HepG2 (cell line): ENCODE measurements at regions not wholly inside any gene's neighbourhood (a gene's known extent, or its start where the extent isn't known, plus 50 kb on each side); places are given as distances from the start of the nearest gene placed in this dataset.

Experiments
- NAIF1 ChIP-seq: sonication (generic); formaldehyde crosslinking; IDR thresholded peaks from 2 replicates; pipeline ENCODE4 v1.5.0; 2020; ENCODE audit warnings: mild to moderate bottlenecking, missing genetic modification reagents, borderline replicate concordance
- PRDM15 ChIP-seq: sonication (generic); formaldehyde crosslinking; IDR thresholded peaks from 2 replicates; pipeline ENCODE4 v1.4.0; 2020; ENCODE audit warnings: missing genetic modification reagents
- SAP130 ChIP-seq: IDR thresholded peaks from 2 replicates; pipeline ENCODE4 v1.6.1; 2016; ENCODE audit warnings: low read depth
- ZNF691 ChIP-seq: sonication (generic); formaldehyde crosslinking; IDR thresholded peaks from 2 replicates; pipeline ENCODE4 v1.4.0; 2020; ENCODE audit warnings: missing genetic modification reagents, low read depth, mild to moderate bottlenecking, borderline replicate concordance
- TF ChIP-seq, protein P1 (sequence below): sonication (generic); formaldehyde crosslinking; IDR thresholded peaks from 2 replicates; pipeline ENCODE4 v1.4.0; 2020; ENCODE audit warnings: missing genetic modification reagents, borderline replicate concordance

- no peak for TF ChIP-seq PRDM15 (CRISPR knock-in tag)
- TF ChIP-seq SAP130 (CRISPR knock-in tag): peak; percentile 73
- 0 out of 2 replicates have a peak, but pooled peaks have one; percentile 30 for TF ChIP-seq NAIF1 (CRISPR knock-in tag)
- TF ChIP-seq, protein P1, sequence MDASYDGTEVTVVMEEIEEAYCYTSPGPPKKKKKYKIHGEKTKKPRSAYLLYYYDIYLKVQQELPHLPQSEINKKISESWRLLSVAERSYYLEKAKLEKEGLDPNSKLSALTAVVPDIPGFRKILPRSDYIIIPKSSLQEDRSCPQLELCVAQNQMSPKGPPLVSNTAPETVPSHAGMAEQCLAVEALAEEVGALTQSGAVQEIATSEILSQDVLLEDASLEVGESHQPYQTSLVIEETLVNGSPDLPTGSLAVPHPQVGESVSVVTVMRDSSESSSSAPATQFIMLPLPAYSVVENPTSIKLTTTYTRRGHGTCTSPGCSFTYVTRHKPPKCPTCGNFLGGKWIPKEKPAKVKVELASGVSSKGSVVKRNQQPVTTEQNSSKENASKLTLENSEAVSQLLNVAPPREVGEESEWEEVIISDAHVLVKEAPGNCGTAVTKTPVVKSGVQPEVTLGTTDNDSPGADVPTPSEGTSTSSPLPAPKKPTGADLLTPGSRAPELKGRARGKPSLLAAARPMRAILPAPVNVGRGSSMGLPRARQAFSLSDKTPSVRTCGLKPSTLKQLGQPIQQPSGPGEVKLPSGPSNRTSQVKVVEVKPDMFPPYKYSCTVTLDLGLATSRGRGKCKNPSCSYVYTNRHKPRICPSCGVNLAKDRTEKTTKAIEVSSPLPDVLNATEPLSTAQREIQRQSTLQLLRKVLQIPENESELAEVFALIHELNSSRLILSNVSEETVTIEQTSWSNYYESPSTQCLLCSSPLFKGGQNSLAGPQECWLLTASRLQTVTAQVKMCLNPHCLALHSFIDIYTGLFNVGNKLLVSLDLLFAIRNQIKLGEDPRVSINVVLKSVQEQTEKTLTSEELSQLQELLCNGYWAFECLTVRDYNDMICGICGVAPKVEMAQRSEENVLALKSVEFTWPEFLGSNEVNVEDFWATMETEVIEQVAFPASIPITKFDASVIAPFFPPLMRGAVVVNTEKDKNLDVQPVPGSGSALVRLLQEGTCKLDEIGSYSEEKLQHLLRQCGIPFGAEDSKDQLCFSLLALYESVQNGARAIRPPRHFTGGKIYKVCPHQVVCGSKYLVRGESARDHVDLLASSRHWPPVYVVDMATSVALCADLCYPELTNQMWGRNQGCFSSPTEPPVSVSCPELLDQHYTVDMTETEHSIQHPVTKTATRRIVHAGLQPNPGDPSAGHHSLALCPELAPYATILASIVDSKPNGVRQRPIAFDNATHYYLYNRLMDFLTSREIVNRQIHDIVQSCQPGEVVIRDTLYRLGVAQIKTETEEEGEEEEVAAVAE (CRISPR knock-in tag): 0 out of 2 replicates have a peak, but pooled peaks have one; percentile 21
- TF ChIP-seq ZNF691 (CRISPR knock-in tag): 0 out of 2 replicates have a peak, but pooled peaks have one; percentile 25
Observed at GRCh38 chr21:38965910-38966504, 160.3 kb downstream of the ETS2 start (continued).
